ENCODE measurements at regions not wholly inside any gene's neighbourhood (a gene's known extent, or its start where the extent isn't known, plus 50 kb on each side); places are given as distances from the start of the nearest gene placed in this dataset.

DNA sequence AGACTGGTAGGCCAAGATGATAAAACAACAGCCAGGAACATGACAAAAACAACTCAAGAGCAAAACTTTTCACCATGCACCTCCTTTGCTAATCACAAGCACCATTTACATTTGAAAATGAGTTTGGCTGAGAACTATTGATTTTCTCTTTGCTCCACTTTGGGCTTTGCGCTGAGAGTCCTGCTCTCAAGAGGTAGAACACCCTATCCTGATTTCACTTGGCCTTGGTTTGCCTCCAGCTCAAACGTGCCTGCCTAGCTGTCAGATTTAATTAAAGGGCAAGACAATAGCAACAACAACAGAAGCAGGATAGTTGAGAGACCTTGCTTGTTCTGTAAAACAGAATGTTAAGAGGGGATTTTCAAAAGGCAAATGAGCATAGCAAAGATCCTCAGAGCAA, 128.2 kb upstream of the ASTN2 start:
- TF ChIP-seq CTCF (conservative IDR thresholded peaks at IDR 0.05; ENCODE audit: low read depth in 2 of 2) (no peak), CREB1 (CRISPR knock-in tag; IDR thresholded peaks at IDR 0.05; ENCODE audit: low read depth) (no peak)
